ENCODE measurements at regions not wholly inside any gene's neighbourhood (a gene's known extent, or its start where the extent isn't known, plus 50 kb on each side); places are given as distances from the start of the nearest gene placed in this dataset.

- peak; percentile 40 for DNase-seq
Observed at GRCh38 chr4:26020881-26021280, 106.9 kb downstream of the SMIM20 start.

GRCh38 chr4:26021417-26022345 lies 107.7 kb downstream of the SMIM20 start:
- no peak for DNase-seq

- peak; percentile 82 for DNase-seq
Observed at GRCh38 chr4:26022346-26023202, 108.6 kb downstream of the SMIM20 start.

GRCh38 chr4:26023203-26023972 lies 109.4 kb downstream of the SMIM20 start:
- DNase-seq: no peak

GRCh38 chr4:26024079-26024478 lies 110.1 kb downstream of the SMIM20 start:
- DNase-seq: no peak

GRCh38 chr4:26028133-26028792 lies 114.2 kb downstream of the SMIM20 start:
- DNase-seq: no peak

- peak; percentile 88 for DNase-seq
Observed at GRCh38 chr4:26028793-26029567, 115.0 kb downstream of the SMIM20 start.

- DNase-seq: peak; percentile 30
Observed at GRCh38 chr4:26029568-26030131, 115.6 kb downstream of the SMIM20 start.

GRCh38 chr4:26030260-26030667 lies 116.2 kb downstream of the SMIM20 start:
- DNase-seq: peak; percentile 35

- no peak for DNase-seq
Observed at GRCh38 chr4:26030780-26031179, 116.8 kb downstream of the SMIM20 start.

GRCh38 chr4:26031704-26032103 lies 117.7 kb downstream of the SMIM20 start:
- no peak for DNase-seq

GRCh38 chr4:26032142-26032541 lies 118.1 kb downstream of the SMIM20 start:
- no peak for DNase-seq

- peak; percentile 84 for DNase-seq
Observed at GRCh38 chr4:26032630-26033317, 118.8 kb downstream of the SMIM20 start.

GRCh38 chr4:26033389-26033788 lies 119.4 kb downstream of the SMIM20 start:
- DNase-seq: no peak

- DNase-seq: no peak
Observed at GRCh38 chr4:26034849-26035248, 120.8 kb downstream of the SMIM20 start.

- peak; percentile 79 for DNase-seq
Observed at GRCh38 chr4:26035921-26036320, 121.9 kb downstream of the SMIM20 start.

GRCh38 chr4:26039639-26040359 lies 125.8 kb downstream of the SMIM20 start:
- no peak for DNase-seq

GRCh38 chr4:26044524-26044923 lies 130.5 kb downstream of the SMIM20 start:
- no peak for DNase-seq

GRCh38 chr4:26044983-26045382 lies 131.0 kb downstream of the SMIM20 start:
- DNase-seq: no peak

- no peak for DNase-seq
Observed at GRCh38 chr4:26047795-26048194, 133.8 kb downstream of the SMIM20 start.

All from right hindlimb (tissue), 1 donor.